Thoracic aorta (tissue), 2 donors: ENCODE measurements at regions not wholly inside any gene's neighbourhood (a gene's known extent, or its start where the extent isn't known, plus 50 kb on each side); places are given as distances from the start of the nearest gene placed in this dataset.

ENCODE experiments used
- ATAC-seq: fragments of 150-250 bp; one replicate; pipeline ENCODE4 v1.8.0; 2017; ENCODE audit warnings: low read depth; ENCODE audit not compliant: insufficient number of reproducible peaks, low FRiP score
- DNase-seq: peaks from one replicate; pipeline ENCODE4 v3.0.0-alpha.2; 2020; ENCODE audit warnings: low spot score
- H3K27ac ChIP-seq, 2 donors: fragments of 200-600 bp; sonication (generic); 1 replicate in 1 of 2; 2 replicates in 1 of 2; pipeline ENCODE4 v1.5.1; 2016; ENCODE audit warnings: mild to moderate bottlenecking in 2 of 2, moderate library complexity in 2 of 2
- H3K27me3 ChIP-seq: fragments of 200-600 bp; sonication (generic); replicated peaks from 2 replicates; pipeline ENCODE4 v1.6.0; 2016; ENCODE audit warnings: mild to moderate bottlenecking; ENCODE audit not compliant: insufficient read depth
- H3K36me3 ChIP-seq: fragments of 200-600 bp; sonication (generic); one replicate; pipeline ENCODE4 v1.5.1; 2016
- H3K4me1 ChIP-seq, 2 donors: fragments of 200-600 bp; sonication (generic); 1 replicate in 1 of 2; 2 replicates in 1 of 2; pipeline versions ENCODE4 v1.5.1 to v1.6.0; 2016; ENCODE audit warnings: low read depth in 2 of 2, mild to moderate bottlenecking in 1 of 2; ENCODE audit not compliant: control insufficient read depth in 1 of 2
- H3K4me3 ChIP-seq: fragments of 200-600 bp; sonication (generic); 2 replicates; pipeline ENCODE4 v1.5.1; 2016; ENCODE audit warnings: mild to moderate bottlenecking
- H3K9me3 ChIP-seq: fragments of 200-600 bp; sonication (generic); 2 replicates; pipeline ENCODE4 v1.5.1; 2016
- TF ChIP-seq, protein P1 (sequence below): fragments of 200-600 bp; sonication (generic); IDR thresholded peaks from one replicate; pipeline ENCODE4 v1.5.1; 2019; ENCODE audit warnings: antibody characterized with exemption

DNA sequence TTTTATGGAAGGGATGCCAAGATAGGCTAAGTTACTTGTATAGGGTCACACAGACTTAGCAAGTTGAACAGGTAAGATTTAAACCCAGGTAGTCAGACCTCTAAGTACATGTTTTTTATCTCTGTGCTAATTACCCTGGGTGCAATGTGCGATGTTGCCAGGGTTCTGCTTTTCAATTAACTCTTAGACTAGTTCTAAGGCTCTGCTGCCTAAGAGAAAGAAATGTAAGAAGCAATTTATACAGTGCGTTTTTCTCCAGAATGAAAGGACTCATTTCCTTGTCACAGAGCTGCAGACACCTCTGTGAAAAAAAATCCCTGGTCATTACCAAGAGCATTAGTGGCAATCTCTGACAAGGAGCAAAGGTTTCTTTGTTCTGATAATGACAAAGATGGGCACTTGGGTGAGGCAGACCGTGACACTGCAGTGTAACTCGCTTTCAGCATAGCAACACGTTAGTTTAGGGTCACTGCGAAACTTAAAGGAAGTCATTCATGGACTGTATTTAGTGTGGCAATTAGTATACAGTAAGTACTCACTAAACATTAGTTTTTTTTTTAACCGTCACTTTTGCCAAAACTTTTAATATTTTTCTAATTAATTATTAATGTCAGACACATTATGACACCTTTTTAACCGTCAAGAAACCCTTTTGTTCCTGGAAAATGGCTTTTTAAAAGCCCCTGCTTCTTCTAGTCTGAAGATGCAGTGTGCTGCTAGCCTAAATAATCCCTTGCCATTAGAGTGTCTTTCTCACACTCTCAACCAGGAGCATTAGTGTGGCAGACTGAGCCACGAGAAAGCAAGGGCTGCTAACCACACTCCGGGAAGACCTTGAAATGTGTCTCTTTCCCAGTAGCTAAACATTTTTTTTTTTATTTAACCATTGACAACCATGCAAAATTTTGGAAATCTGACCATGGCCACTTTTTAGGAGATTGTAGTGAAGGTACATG is 520.0 kb upstream of the C9orf72 start:
- H3K27ac ChIP-seq: no peak overlapping the region
- TF ChIP-seq, protein P1, sequence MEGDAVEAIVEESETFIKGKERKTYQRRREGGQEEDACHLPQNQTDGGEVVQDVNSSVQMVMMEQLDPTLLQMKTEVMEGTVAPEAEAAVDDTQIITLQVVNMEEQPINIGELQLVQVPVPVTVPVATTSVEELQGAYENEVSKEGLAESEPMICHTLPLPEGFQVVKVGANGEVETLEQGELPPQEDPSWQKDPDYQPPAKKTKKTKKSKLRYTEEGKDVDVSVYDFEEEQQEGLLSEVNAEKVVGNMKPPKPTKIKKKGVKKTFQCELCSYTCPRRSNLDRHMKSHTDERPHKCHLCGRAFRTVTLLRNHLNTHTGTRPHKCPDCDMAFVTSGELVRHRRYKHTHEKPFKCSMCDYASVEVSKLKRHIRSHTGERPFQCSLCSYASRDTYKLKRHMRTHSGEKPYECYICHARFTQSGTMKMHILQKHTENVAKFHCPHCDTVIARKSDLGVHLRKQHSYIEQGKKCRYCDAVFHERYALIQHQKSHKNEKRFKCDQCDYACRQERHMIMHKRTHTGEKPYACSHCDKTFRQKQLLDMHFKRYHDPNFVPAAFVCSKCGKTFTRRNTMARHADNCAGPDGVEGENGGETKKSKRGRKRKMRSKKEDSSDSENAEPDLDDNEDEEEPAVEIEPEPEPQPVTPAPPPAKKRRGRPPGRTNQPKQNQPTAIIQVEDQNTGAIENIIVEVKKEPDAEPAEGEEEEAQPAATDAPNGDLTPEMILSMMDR: no peak
- no peaks in the 10 kb centered on the region for H3K9me3 ChIP-seq
- no peaks in the 10 kb centered on the region for H3K27me3 ChIP-seq
- H3K4me1 ChIP-seq: no peaks in the 10 kb centered on the region
- DNase-seq (no peak), ATAC-seq (no peak)
- no peak overlapping the region for H3K4me3 ChIP-seq
- H3K36me3 ChIP-seq: no peaks in the 10 kb centered on the region

DNA sequence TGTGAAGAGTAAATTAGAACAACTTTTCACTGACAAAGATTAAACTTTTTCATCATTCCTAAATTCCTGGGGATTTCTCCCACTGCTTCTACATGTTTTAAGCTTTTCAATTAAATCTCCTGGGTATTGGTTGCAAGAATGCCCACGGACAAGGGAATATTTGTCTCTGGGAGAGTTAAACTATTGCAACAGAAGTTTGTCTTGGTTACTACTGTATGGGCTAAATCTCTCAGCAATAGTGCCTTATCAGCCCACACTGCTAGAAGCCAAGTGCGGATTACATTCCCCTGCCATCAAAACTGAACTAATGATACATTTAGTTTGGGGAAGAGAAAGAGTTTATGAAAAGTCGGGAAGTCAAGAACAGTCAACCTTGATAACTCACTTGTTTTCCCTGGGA is 528.2 kb upstream of the C9orf72 start:
- TF ChIP-seq, protein P1: no peak
- no peaks in the 10 kb centered on the region for H3K27me3 ChIP-seq
- H3K27ac ChIP-seq: no peak overlapping the region
- no peak overlapping the region for H3K4me3 ChIP-seq
- H3K4me1 ChIP-seq: no peaks in the 10 kb centered on the region
- no peaks in the 10 kb centered on the region for H3K36me3 ChIP-seq
- H3K9me3 ChIP-seq: no peaks in the 10 kb centered on the region
- ATAC-seq (no peak), DNase-seq (no peak)

DNA sequence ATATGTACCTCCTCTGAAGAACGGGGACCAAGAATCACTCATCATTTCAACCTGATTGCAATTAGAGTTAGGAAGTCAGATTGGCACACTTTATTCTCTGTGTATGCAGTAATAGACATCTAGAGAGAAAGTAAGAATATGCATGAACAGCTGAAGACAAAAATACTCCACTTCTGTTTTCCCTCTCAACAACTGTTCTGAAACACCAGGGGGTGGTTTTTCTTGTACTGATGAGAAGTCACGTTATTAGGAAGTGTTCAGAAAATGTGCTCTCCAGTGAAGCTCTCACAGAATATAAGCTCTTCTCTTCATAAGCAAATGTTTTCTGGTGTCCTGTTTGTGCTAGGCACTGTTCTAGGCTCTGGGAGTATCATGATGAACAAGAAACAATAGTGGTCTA is 531.7 kb upstream of the C9orf72 start:
- Histone ChIP-seq H3K9me3 (no peaks in the 10 kb centered on the region), H3K27ac (no peak overlapping the region), H3K4me3 (no peak overlapping the region), H3K36me3 (no peaks in the 10 kb centered on the region), H3K27me3 (no peaks in the 10 kb centered on the region), H3K4me1 (no peaks in the 10 kb centered on the region)
- TF ChIP-seq, protein P1: no peak
- no peak for ATAC-seq
- no peak for DNase-seq

DNA sequence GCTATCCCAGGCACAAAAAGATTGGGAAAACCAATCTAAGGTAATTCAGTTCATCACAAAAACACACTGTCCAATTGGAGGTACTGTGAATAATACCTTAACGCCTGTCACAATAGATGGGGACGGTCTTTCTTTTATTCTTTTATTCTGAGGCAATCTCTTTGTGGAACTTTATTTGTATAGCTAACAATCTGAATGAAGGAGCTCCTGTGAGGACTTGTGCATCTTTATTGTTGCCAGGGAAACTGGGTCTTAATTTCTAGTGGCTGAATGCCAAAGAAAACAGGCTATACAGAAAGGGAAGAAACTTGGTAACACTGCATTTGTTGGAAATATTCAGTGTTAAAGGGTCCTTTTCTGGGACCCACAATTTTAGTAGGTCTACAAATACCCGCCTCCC is 546.9 kb upstream of the C9orf72 start:
- H3K4me1 ChIP-seq: no peaks in the 10 kb centered on the region
- no peak overlapping the region for H3K27ac ChIP-seq
- no peak overlapping the region for H3K4me3 ChIP-seq
- no peaks in the 10 kb centered on the region for H3K9me3 ChIP-seq
- ATAC-seq (no peak), DNase-seq (no peak)
- H3K27me3 ChIP-seq: no peaks in the 10 kb centered on the region
- TF ChIP-seq, protein P1: no peak
- H3K36me3 ChIP-seq: no peaks in the 10 kb centered on the region

DNA sequence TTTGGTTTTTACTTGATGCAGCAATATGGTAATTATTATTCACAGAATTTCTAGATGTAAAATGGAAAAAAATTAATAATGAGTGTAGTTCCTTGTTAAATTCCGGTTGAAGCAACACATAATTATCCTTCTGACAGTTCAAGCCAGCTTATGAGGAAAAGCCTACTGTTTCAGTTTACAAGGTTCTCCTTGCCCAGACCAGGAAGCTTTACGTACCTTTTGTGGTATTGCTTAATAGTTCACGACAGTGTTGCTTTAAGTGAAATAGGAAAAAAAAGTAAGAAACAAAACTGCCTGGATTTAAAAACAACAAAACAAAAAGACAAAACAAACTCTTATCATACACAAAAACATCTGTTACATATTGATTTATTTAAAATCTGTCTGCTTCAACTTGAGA is 547.3 kb upstream of the C9orf72 start:
- H3K4me1 ChIP-seq: no peaks in the 10 kb centered on the region
- DNase-seq: no peak
- ATAC-seq: no peak
- H3K9me3 ChIP-seq: no peaks in the 10 kb centered on the region
- H3K27me3 ChIP-seq: no peaks in the 10 kb centered on the region
- no peaks in the 10 kb centered on the region for H3K36me3 ChIP-seq
- no peak overlapping the region for H3K4me3 ChIP-seq
- TF ChIP-seq, protein P1: no peak
- no peak overlapping the region for H3K27ac ChIP-seq
